ENCODE measurements at regions not wholly inside any gene's neighbourhood (a gene's known extent, or its start where the extent isn't known, plus 50 kb on each side); places are given as distances from the start of the nearest gene placed in this dataset.

DNA sequence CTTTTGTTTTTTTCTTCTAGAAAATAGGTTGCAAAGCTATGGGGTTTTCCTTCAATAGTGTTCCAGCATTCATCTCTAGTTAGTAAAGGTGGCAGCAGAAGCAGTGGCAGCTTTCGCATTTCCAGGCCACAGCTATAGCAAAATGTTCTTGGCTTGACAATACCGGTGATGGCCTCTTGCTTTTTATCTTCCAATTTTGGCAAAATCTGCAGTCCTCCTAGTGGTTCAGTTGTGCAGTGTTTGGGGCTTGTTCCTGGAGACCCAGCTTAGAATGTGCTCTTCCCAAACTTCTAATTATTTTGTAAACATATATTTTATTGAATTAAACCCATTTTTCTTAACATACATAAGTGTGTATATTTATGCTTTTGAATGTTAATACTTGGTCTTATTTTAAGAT lies 370.6 kb upstream of the MAN1A1 start:
- TF ChIP-seq, protein P1, sequence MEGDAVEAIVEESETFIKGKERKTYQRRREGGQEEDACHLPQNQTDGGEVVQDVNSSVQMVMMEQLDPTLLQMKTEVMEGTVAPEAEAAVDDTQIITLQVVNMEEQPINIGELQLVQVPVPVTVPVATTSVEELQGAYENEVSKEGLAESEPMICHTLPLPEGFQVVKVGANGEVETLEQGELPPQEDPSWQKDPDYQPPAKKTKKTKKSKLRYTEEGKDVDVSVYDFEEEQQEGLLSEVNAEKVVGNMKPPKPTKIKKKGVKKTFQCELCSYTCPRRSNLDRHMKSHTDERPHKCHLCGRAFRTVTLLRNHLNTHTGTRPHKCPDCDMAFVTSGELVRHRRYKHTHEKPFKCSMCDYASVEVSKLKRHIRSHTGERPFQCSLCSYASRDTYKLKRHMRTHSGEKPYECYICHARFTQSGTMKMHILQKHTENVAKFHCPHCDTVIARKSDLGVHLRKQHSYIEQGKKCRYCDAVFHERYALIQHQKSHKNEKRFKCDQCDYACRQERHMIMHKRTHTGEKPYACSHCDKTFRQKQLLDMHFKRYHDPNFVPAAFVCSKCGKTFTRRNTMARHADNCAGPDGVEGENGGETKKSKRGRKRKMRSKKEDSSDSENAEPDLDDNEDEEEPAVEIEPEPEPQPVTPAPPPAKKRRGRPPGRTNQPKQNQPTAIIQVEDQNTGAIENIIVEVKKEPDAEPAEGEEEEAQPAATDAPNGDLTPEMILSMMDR (tag by site-specific recombination; IDR thresholded peaks at IDR 0.05) = no peak
- TF ChIP-seq ZBTB21 (tag by site-specific recombination; IDR thresholded peaks at IDR 0.05) = no peak
- no peak for TF ChIP-seq ZNF366 (tag by site-specific recombination; conservative IDR thresholded peaks at IDR 0.05)
- TF ChIP-seq ZNF302 (tag by site-specific recombination; IDR thresholded peaks at IDR 0.05; ENCODE audit: low read depth) = no peak
- no peak for TF ChIP-seq KLF1 (tag by site-specific recombination; IDR thresholded peaks at IDR 0.05)
- no peak for TF ChIP-seq ZNF416 (tag by site-specific recombination; IDR thresholded peaks at IDR 0.05)
- TF ChIP-seq, protein P2, sequence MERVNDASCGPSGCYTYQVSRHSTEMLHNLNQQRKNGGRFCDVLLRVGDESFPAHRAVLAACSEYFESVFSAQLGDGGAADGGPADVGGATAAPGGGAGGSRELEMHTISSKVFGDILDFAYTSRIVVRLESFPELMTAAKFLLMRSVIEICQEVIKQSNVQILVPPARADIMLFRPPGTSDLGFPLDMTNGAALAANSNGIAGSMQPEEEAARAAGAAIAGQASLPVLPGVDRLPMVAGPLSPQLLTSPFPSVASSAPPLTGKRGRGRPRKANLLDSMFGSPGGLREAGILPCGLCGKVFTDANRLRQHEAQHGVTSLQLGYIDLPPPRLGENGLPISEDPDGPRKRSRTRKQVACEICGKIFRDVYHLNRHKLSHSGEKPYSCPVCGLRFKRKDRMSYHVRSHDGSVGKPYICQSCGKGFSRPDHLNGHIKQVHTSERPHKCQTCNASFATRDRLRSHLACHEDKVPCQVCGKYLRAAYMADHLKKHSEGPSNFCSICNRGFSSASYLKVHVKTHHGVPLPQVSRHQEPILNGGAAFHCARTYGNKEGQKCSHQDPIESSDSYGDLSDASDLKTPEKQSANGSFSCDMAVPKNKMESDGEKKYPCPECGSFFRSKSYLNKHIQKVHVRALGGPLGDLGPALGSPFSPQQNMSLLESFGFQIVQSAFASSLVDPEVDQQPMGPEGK (tag by site-specific recombination; IDR thresholded peaks at IDR 0.05) = no peak
- TF ChIP-seq, protein P3, sequence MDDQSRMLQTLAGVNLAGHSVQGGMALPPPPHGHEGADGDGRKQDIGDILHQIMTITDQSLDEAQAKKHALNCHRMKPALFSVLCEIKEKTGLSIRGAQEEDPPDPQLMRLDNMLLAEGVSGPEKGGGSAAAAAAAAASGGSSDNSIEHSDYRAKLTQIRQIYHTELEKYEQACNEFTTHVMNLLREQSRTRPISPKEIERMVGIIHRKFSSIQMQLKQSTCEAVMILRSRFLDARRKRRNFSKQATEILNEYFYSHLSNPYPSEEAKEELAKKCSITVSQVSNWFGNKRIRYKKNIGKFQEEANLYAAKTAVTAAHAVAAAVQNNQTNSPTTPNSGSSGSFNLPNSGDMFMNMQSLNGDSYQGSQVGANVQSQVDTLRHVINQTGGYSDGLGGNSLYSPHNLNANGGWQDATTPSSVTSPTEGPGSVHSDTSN (CRISPR knock-in tag; IDR thresholded peaks at IDR 0.05) = no peak
- TF ChIP-seq ZNF660 (tag by site-specific recombination; IDR thresholded peaks at IDR 0.05) = no peak

All from HEK293 (cell line).